Erythroblast (primary cell): ENCODE measurements at regions not wholly inside any gene's neighbourhood (a gene's known extent, or its start where the extent isn't known, plus 50 kb on each side); places are given as distances from the start of the nearest gene placed in this dataset.

Experiments used
- GATA1 ChIP-seq: IDR thresholded peaks from 2 replicates; pipeline ENCODE4 v1.6.1; 2011; ENCODE audit warnings: low read depth, mild to moderate bottlenecking, control low read depth, low read length, moderate library complexity
- POLR2A ChIP-seq: IDR thresholded peaks from 2 replicates; pipeline ENCODE4 v1.6.1; 2011; ENCODE audit warnings: mild to moderate bottlenecking, low read length

GRCh38 chr4:85416094-85416493 lies 58.9 kb upstream of the ARHGAP24 start:
- TF ChIP-seq POLR2A (no peak), GATA1 (no peak)
